HepG2 (cell line): ENCODE measurements at regions not wholly inside any gene's neighbourhood (a gene's known extent, or its start where the extent isn't known, plus 50 kb on each side); places are given as distances from the start of the nearest gene placed in this dataset.

Experiments
- E2F5 ChIP-seq: sonication (generic); formaldehyde crosslinking; conservative IDR thresholded peaks from 2 replicates; pipeline ENCODE4 v1.4.0; 2020; ENCODE audit warnings: missing genetic modification reagents
- GPBP1L1 ChIP-seq: sonication (generic); formaldehyde crosslinking; IDR thresholded peaks from 2 replicates; pipeline ENCODE4 v1.5.0; 2020; ENCODE audit warnings: mild to moderate bottlenecking, missing genetic modification reagents
- HNF4A ChIP-seq: sonication (generic); formaldehyde crosslinking; IDR thresholded peaks from 2 replicates; pipeline ENCODE4 v1.4.0; 2020; ENCODE audit warnings: missing genetic modification reagents
- MEF2D ChIP-seq: sonication (generic); formaldehyde crosslinking; IDR thresholded peaks from 2 replicates; pipeline ENCODE4 v1.5.1; 2020; ENCODE audit warnings: mild to moderate bottlenecking, missing genetic modification reagents
- NCOR1 ChIP-seq: fragments of 200-600 bp; sonication (generic); IDR thresholded peaks from 2 replicates; pipeline ENCODE4 v1.7.0; 2017; ENCODE audit warnings: antibody characterized with exemption, low read length, borderline replicate concordance
- RFX1 ChIP-seq: fragments of 450-650 bp; IDR thresholded peaks from 2 replicates; pipeline ENCODE4 v1.6.1; 2017
- TCF12 ChIP-seq, 2 experiments: fragments of 450-650 bp in 1 of 2; sonication (generic) in 1 of 2; formaldehyde crosslinking in 1 of 2; IDR thresholded peaks; 2 replicates each; pipeline versions ENCODE4 v1.6.1 to v1.8.0; 2017 to 2022; ENCODE audit warnings: antibody characterized with exemption in 1 of 2, mild to moderate bottlenecking in 1 of 2, missing genetic modification reagents in 1 of 2, moderate library complexity in 1 of 2
- YEATS2 ChIP-seq: sonication (generic); formaldehyde crosslinking; IDR thresholded peaks from 2 replicates; pipeline ENCODE4 v1.4.0; 2020; ENCODE audit warnings: missing genetic modification reagents, borderline replicate concordance
- ZNF547 ChIP-seq: sonication (generic); formaldehyde crosslinking; IDR thresholded peaks from 2 replicates; pipeline ENCODE4 v1.5.1; 2020; ENCODE audit warnings: mild to moderate bottlenecking, missing genetic modification reagents
- ZNF839 ChIP-seq: sonication (generic); formaldehyde crosslinking; IDR thresholded peaks from 2 replicates; pipeline ENCODE4 v1.4.0; 2020; ENCODE audit warnings: missing genetic modification reagents, mild to moderate bottlenecking, borderline replicate concordance
- ZSCAN21 ChIP-seq: sonication (generic); formaldehyde crosslinking; IDR thresholded peaks from 2 replicates; pipeline ENCODE4 v1.8.0; 2022; ENCODE audit warnings: mild to moderate bottlenecking, missing genetic modification reagents, moderate library complexity, borderline replicate concordance
- TF ChIP-seq, protein P1 (sequence below): fragments of 450-650 bp; IDR thresholded peaks from 2 replicates; pipeline ENCODE4 v1.6.1; 2016

- no peak for TF ChIP-seq TCF12 (IDR thresholded peaks at IDR 0.05)
- no peak for TF ChIP-seq TCF12 (CRISPR knock-in tag; IDR thresholded peaks at IDR 0.05)
- TF ChIP-seq, protein P1, sequence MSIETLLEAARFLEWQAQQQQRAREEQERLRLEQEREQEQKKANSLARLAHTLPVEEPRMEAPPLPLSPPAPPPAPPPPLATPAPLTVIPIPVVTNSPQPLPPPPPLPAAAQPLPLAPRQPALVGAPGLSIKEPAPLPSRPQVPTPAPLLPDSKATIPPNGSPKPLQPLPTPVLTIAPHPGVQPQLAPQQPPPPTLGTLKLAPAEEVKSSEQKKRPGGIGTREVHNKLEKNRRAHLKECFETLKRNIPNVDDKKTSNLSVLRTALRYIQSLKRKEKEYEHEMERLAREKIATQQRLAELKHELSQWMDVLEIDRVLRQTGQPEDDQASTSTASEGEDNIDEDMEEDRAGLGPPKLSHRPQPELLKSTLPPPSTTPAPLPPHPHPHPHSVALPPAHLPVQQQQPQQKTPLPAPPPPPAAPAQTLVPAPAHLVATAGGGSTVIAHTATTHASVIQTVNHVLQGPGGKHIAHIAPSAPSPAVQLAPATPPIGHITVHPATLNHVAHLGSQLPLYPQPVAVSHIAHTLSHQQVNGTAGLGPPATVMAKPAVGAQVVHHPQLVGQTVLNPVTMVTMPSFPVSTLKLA, result no peak
- TF ChIP-seq E2F5 (CRISPR knock-in tag), result no peak
- TF ChIP-seq ZNF547 (CRISPR knock-in tag), result no peak
- TF ChIP-seq HNF4A (CRISPR knock-in tag), result peak; percentile 55; the same call in 1 of the 2 replicates
- TF ChIP-seq MEF2D, result no peak
- TF ChIP-seq GPBP1L1 (CRISPR knock-in tag), result no peak
- TF ChIP-seq YEATS2 (CRISPR knock-in tag), result no peak
- TF ChIP-seq ZNF839 (CRISPR knock-in tag), result no peak
- TF ChIP-seq ZSCAN21 (CRISPR knock-in tag), result no peak
- no peak for TF ChIP-seq RFX1
- TF ChIP-seq NCOR1, result peak; percentile 34; the same call in 1 of the 2 replicates
- TF ChIP-seq, all 625 proteins: peak for 9
Measured at GRCh38 chrX:9396930-9397329, 67.9 kb upstream of the TBL1X start (continued).
